K562 (cell line): ENCODE measurements at regions not wholly inside any gene's neighbourhood (a gene's known extent, or its start where the extent isn't known, plus 50 kb on each side); places are given as distances from the start of the nearest gene placed in this dataset.

Experiments
- ATAC-seq: fragments of 200-7000 bp; cut with Tn5 transposase; 3 replicates; pipeline ENCODE4 v1.9.1; 2020; ENCODE audit warnings: moderate library complexity
- BruUV-seq: library from RNA; stranded (reverse); fragments of 400-500 nt; replicated peaks from 2 replicates; lab custom pipeline; 2021; lab: Mats Ljungman, UMichigan
- CTCF ChIA-PET: fragments of 300-600 bp; formaldehyde crosslinking; extraction: SDS; loops from one replicate; lab custom pipeline; 2021; ENCODE audit warnings: low intra/inter-chr PET ratio; lab: Yijun Ruan, JAX
- POLR2A ChIA-PET: fragments of 300-600, 350-650 bp; sonication (Branson Sonifier 250); formaldehyde crosslinking; extraction: SDS; loops from one replicate; lab custom pipeline; 2021; ENCODE audit warnings: antibody characterized with exemption, inconsistent platforms; lab: Yijun Ruan, JAX
- DNase-seq, 4 experiments: peaks; one replicate each; pipeline versions ENCODE4 v3.0.0 to v3.0.0-alpha.2; 2011 to 2018; ENCODE audit warnings: low spot score in 3 of 4, mixed read lengths in 3 of 4; ENCODE audit errors: extremely low read depth in 1 of 4
- FAIRE-seq: peaks from 2 replicates; lab custom pipeline; 2011; peaks lifted over from hg19 to GRCh38; lab: Jason Lieb, UNC
- H2AFZ ChIP-seq: 2 replicates; pipeline ENCODE4 v1.6.0; 2011; ENCODE audit warnings: low read depth, low read length, control low read depth, inconsistent platforms
- H3K27ac ChIP-seq: fragments of 200-600 bp; 3 replicates; pipeline ENCODE4 v1.8.0; 2011; ENCODE audit warnings: low read depth, mild to moderate bottlenecking, control low read depth, inconsistent platforms, low read length, moderate library complexity, mixed read lengths; ENCODE audit errors: extremely low read depth
- H3K27me3 ChIP-seq, 2 experiments: fragments of 300-600 bp in 1 of 2; 2 replicates in 1 of 2; 3 replicates in 1 of 2; pipeline versions ENCODE4 v1.6.0 to v1.8.0; 2011; ENCODE audit warnings: inconsistent platforms in 2 of 2, low read length in 2 of 2, mild to moderate bottlenecking in 1 of 2, mixed read lengths in 1 of 2, moderate library complexity in 1 of 2; ENCODE audit not compliant: control insufficient read depth in 2 of 2, insufficient read depth in 2 of 2
- H3K36me3 ChIP-seq: fragments of 300-600 bp; 3 replicates; pipeline ENCODE4 v1.8.0; 2011; ENCODE audit warnings: mild to moderate bottlenecking, low read length, inconsistent platforms; ENCODE audit not compliant: control insufficient read depth, insufficient read depth
- H3K4me1 ChIP-seq, 2 experiments: fragments of 200-600 bp in 1 of 2; replicated peaks in 1 of 2; 2 replicates in 1 of 2; 3 replicates in 1 of 2; pipeline versions ENCODE4 v1.5.1 to v1.8.0; 2011; ENCODE audit warnings: inconsistent platforms in 2 of 2, low read length in 2 of 2, mild to moderate bottlenecking in 1 of 2, mixed read lengths in 1 of 2, moderate library complexity in 1 of 2; ENCODE audit not compliant: control insufficient read depth in 2 of 2, insufficient read depth in 2 of 2
- H3K4me2 ChIP-seq: 2 replicates; pipeline ENCODE4 v1.6.1; 2011; ENCODE audit warnings: low read length, control low read depth, inconsistent platforms, mixed read lengths; ENCODE audit not compliant: insufficient read depth
- H3K4me3 ChIP-seq: fragments of 200-600 bp; sonication (generic), shearing (Covaris generic); 2 replicates; pipeline ENCODE4 v1.5.1; 2016; ENCODE audit warnings: control low read depth, inconsistent platforms
- H3K79me2 ChIP-seq: fragments of 200-600 bp; 3 replicates; pipeline ENCODE4 v1.8.0; 2011; ENCODE audit warnings: low read length, inconsistent platforms; ENCODE audit not compliant: control insufficient read depth, insufficient read depth
- H3K9ac ChIP-seq, 2 experiments: 2 replicates each; pipeline versions ENCODE4 v1.6.0 to v1.6.1; 2011; ENCODE audit warnings: low read depth in 2 of 2, low read length in 2 of 2, control low read depth in 1 of 2, inconsistent platforms in 1 of 2, mild to moderate bottlenecking in 1 of 2, mixed read lengths in 1 of 2; ENCODE audit not compliant: insufficient read depth in 1 of 2
- H3K9me1 ChIP-seq: one replicate; pipeline ENCODE4 v1.6.0; 2011; ENCODE audit warnings: inconsistent platforms, mild to moderate bottlenecking, low read length, moderate library complexity; ENCODE audit not compliant: control insufficient read depth, insufficient read depth
- H3K9me3 ChIP-seq: replicated peaks from 2 replicates; pipeline ENCODE4 v1.5.1; 2011; ENCODE audit warnings: low read depth, low read length, inconsistent platforms; ENCODE audit not compliant: control insufficient read depth, insufficient read depth
- H4K20me1 ChIP-seq: replicated peaks from 2 replicates; pipeline ENCODE4 v1.6.1; 2011; ENCODE audit warnings: low read length, inconsistent platforms, mixed read lengths; ENCODE audit not compliant: control insufficient read depth, insufficient read depth
- CC2D1A ChIP-seq: fragments of 450-650 bp; IDR thresholded peaks from 2 replicates; pipeline ENCODE4 v1.6.1; 2017; ENCODE audit warnings: mild to moderate bottlenecking
- ELF2 ChIP-seq: fragments of 250-450 bp; sonication (Bioruptor Pico); IDR thresholded peaks from 2 replicates; pipeline ENCODE4 v1.5.0; 2021; ENCODE audit warnings: mild to moderate bottlenecking
- HDAC6 ChIP-seq: IDR thresholded peaks from 2 replicates; pipeline ENCODE4 v1.6.1; 2012; ENCODE audit warnings: low read depth, mild to moderate bottlenecking, control low read depth, inconsistent platforms, low read length, moderate library complexity
- IRF9 ChIP-seq: fragments of 450-650 bp; IDR thresholded peaks from 2 replicates; pipeline ENCODE4 v1.6.1; 2016; ENCODE audit warnings: missing biosample characterization, missing genetic modification characterization
- KDM5B ChIP-seq: fragments of 200-600 bp; sonication (generic); IDR thresholded peaks from 2 replicates; pipeline ENCODE4 v1.6.1; 2012; ENCODE audit warnings: low read depth, mild to moderate bottlenecking, moderate library complexity, low read length, control low read depth, inconsistent platforms; ENCODE audit not compliant: insufficient replicate concordance
- NEUROD1 ChIP-seq: fragments of 150-350 bp; IDR thresholded peaks from 2 replicates; pipeline ENCODE4 v1.6.1; 2014; ENCODE audit warnings: borderline replicate concordance, low read length, low read depth; ENCODE audit not compliant: partially characterized antibody
- NR1H2 ChIP-seq: sonication (generic); formaldehyde crosslinking; IDR thresholded peaks from 2 replicates; pipeline ENCODE4 v1.4.0; 2020; ENCODE audit warnings: mild to moderate bottlenecking, missing genetic modification reagents
- RBM34 ChIP-seq: fragments of 200-400 bp; formaldehyde crosslinking; IDR thresholded peaks from 2 replicates; pipeline ENCODE4 v1.6.1; 2018; ENCODE audit warnings: low read length, borderline replicate concordance; ENCODE audit not compliant: insufficient read depth
- SFPQ ChIP-seq: fragments of 200-400 bp; formaldehyde crosslinking; IDR thresholded peaks from 2 replicates; pipeline ENCODE4 v1.6.1; 2017; ENCODE audit warnings: mild to moderate bottlenecking, low read depth, low read length, moderate library complexity
- SRSF7 ChIP-seq: fragments of 200-400 bp; formaldehyde crosslinking; optimal IDR thresholded peaks from 2 replicates; pipeline ENCODE3; 2017; ENCODE audit warnings: mild to moderate bottlenecking, low read depth, low read length
- THRAP3 ChIP-seq: fragments of 450-650 bp; IDR thresholded peaks from 2 replicates; pipeline ENCODE4 v1.6.1; 2016; ENCODE audit warnings: mild to moderate bottlenecking, inconsistent platforms, borderline replicate concordance
- ZFP1 ChIP-seq: fragments of 450-650 bp; formaldehyde crosslinking; IDR thresholded peaks from 2 replicates; pipeline ENCODE4 v1.4.0; 2020; ENCODE audit warnings: mild to moderate bottlenecking, mixed read lengths
- ZFP30 ChIP-seq: fragments of 250-450 bp; sonication (Bioruptor Pico); IDR thresholded peaks from 2 replicates; pipeline ENCODE4 v1.8.0; 2022; ENCODE audit warnings: moderate library complexity, mild to moderate bottlenecking, inconsistent platforms, borderline replicate concordance
- ZNF217 ChIP-seq: sonication (generic); formaldehyde crosslinking; IDR thresholded peaks from 2 replicates; pipeline ENCODE4 v1.8.0; 2022; ENCODE audit warnings: mild to moderate bottlenecking, missing genetic modification reagents
- WGBS: fragments of 100-300 bp; shearing (Covaris generic); methylation state at CpG from one replicate; pipeline ENCODE4 v1.1.6; 2016; ENCODE audit warnings: low coverage, mixed read lengths; ENCODE audit not compliant: insufficient coverage; ENCODE audit errors: missing lambda C conversion rate; 5-methylcytosine and 5-hydroxymethylcytosine counted together
- in situ Hi-C: fragments of 300-500 bp; cut with MboI; formaldehyde crosslinking; loops from 4 replicates; pipeline ENCODE4 v1.15.0; 2018; ENCODE audit warnings: inconsistent platforms, mixed read lengths
- intact Hi-C: fragments of 100-400 bp; cut with micrococcal nuclease; formaldehyde crosslinking; loops from 2 replicates; pipeline ENCODE4 v1.14.2; 2022

GRCh38 chr2:188852772-188853171 is 121.4 kb upstream of the COL3A1 start:
- Histone ChIP-seq H3K79me2 (no peaks in the 10 kb centered on the region), H3K9me1 (no peaks in the 10 kb centered on the region), H4K20me1 (no peaks in the 10 kb centered on the region), H3K9ac (no peak overlapping the region), H2AFZ (no peak overlapping the region), H3K9me3 (no peaks in the 10 kb centered on the region), H3K36me3 (no peaks in the 10 kb centered on the region), H3K27ac (no peak overlapping the region), H3K4me2 (no peak overlapping the region), H3K27me3 (no peaks in the 10 kb centered on the region), H3K4me1 (no peaks in the 10 kb centered on the region), H3K4me3 (no peak overlapping the region)
- BruUV-seq: no TSS peak
- ChIA-PET CTCF (no interaction called here), POLR2A (no interaction called here)
- WGBS: 0% methylated on average over 2 of the region's 2 CpGs
- no peak for ATAC-seq
- no peak for DNase-seq
- in situ Hi-C loops (no loop called here), intact Hi-C loops (no loop called here)
- TF ChIP-seq ELF2 (CRISPR knock-in tag): no peak
- TF ChIP-seq NR1H2 (CRISPR knock-in tag): no peak
- no peak for TF ChIP-seq HDAC6
- TF ChIP-seq SRSF7: no peak
- TF ChIP-seq KDM5B: no peak
- FAIRE-seq: no peak

GRCh38 chr2:188853307-188853706 is 120.9 kb upstream of the COL3A1 start:
- ATAC-seq (no peak), DNase-seq (no peak), FAIRE-seq (no peak)
- H3K27me3 ChIP-seq: no peaks in the 10 kb centered on the region
- no peaks in the 10 kb centered on the region for H4K20me1 ChIP-seq
- no peak overlapping the region for H3K9ac ChIP-seq
- H3K4me2 ChIP-seq: no peak overlapping the region
- BruUV-seq: no TSS peak
- no peaks in the 10 kb centered on the region for H3K9me1 ChIP-seq
- H3K79me2 ChIP-seq: no peaks in the 10 kb centered on the region
- ChIA-PET CTCF (no interaction called here), POLR2A (no interaction called here)
- H3K4me3 ChIP-seq: no peak overlapping the region
- H3K36me3 ChIP-seq: no peaks in the 10 kb centered on the region
- no peak overlapping the region for H3K27ac ChIP-seq
- intact Hi-C loops (no loop called here), in situ Hi-C loops (no loop called here)
- H3K4me1 ChIP-seq: no peaks in the 10 kb centered on the region
- 4% methylated on average over 2 of the region's 2 CpGs for WGBS
- H2AFZ ChIP-seq: no peak overlapping the region
- H3K9me3 ChIP-seq: no peaks in the 10 kb centered on the region
- TF ChIP-seq ZFP1 (no peak), RBM34 (no peak), ZNF217 (CRISPR knock-in tag) (no peak), THRAP3 (no peak), IRF9 (tag) (no peak), CC2D1A (no peak), SFPQ (no peak), ZFP30 (CRISPR knock-in tag) (no peak), NEUROD1 (no peak)
